ENCODE measurements at regions not wholly inside any gene's neighbourhood (a gene's known extent, or its start where the extent isn't known, plus 50 kb on each side); places are given as distances from the start of the nearest gene placed in this dataset.
A peak's percentile ranks its signal among the peaks of the same experiment; 100 is the strongest.

DNA sequence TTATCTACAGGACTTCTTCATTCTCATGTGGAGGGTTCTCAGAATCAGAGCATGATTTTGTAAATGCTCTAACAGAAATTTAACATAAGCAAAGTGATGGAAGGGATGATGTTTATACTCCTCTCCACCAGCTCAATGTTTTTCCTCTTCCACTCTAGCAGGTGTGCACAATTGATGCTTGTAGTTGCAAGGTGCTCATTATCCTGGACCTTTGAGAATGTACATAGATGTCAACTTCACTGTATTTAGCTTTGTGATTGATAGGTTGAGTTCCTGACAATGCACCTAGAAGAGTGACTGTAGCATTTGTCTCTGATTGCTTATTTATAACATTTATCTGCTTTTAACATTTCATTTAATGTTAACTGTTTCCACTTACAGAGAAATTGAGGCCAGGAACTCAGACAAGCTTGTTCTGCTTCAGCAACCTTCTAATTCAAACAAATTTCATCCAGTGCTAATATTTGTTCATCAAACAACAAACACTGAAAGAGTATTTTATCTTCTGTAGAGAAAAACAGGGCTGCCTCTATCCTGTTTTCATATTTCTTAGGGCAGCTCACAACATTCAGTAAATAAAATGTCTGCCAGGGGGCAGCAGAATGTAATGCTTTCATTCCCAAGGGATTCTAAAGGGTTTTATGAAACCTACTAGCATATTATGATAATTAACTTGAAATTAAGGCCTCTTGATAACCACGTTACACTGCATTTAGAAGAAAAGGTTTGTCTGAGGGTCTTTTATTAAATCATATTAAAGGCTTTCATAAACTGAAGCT is 127.9 kb upstream of the NOL4 start:
- H3K9me3 ChIP-seq (replicated peaks), result no peaks in the 10 kb centered on the region
- TF ChIP-seq, protein P1, sequence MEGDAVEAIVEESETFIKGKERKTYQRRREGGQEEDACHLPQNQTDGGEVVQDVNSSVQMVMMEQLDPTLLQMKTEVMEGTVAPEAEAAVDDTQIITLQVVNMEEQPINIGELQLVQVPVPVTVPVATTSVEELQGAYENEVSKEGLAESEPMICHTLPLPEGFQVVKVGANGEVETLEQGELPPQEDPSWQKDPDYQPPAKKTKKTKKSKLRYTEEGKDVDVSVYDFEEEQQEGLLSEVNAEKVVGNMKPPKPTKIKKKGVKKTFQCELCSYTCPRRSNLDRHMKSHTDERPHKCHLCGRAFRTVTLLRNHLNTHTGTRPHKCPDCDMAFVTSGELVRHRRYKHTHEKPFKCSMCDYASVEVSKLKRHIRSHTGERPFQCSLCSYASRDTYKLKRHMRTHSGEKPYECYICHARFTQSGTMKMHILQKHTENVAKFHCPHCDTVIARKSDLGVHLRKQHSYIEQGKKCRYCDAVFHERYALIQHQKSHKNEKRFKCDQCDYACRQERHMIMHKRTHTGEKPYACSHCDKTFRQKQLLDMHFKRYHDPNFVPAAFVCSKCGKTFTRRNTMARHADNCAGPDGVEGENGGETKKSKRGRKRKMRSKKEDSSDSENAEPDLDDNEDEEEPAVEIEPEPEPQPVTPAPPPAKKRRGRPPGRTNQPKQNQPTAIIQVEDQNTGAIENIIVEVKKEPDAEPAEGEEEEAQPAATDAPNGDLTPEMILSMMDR (IDR thresholded peaks at IDR 0.05; ENCODE audit: borderline replicate concordance), result peak; percentile 54
- no peaks in the 10 kb centered on the region for H3K27me3 ChIP-seq (ENCODE audit: low read depth)
- intact Hi-C loops (cut with micrococcal nuclease), result no loop called here
- H3K4me3 ChIP-seq, result no peak overlapping the region
- no peaks in the 10 kb centered on the region for H3K4me1 ChIP-seq
- DNase-seq, result no peak
- H3K27ac ChIP-seq (replicated peaks), result no peak overlapping the region
- H3K36me3 ChIP-seq, result no peaks in the 10 kb centered on the region

DNA sequence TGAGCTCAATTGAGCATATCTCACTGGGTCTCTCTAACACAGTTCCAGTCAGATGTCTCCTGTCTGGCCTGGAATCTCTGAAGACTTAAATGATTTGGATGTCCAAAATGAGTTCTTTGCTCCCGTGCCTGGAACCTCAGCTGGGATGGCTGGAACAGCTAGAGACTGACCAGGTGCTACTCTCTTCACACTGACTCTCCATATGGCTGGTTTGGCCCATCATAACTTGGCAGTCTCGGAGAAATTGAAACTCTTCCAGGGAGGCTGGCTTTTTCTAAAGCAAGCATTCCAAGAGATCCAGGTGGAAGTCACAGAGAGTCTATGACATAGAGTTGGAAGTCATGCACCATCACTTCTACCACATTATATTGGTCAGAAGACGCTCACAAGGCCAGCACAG is 129.6 kb upstream of the NOL4 start:
- Histone ChIP-seq H3K9me3 (replicated peaks) (no peaks in the 10 kb centered on the region), H3K27ac (replicated peaks) (no peak overlapping the region), H3K4me3 (no peak overlapping the region), H3K4me1 (no peaks in the 10 kb centered on the region), H3K27me3 (ENCODE audit: low read depth) (no peaks in the 10 kb centered on the region), H3K36me3 (no peaks in the 10 kb centered on the region)
- intact Hi-C loops (cut with micrococcal nuclease), result no loop called here
- TF ChIP-seq, protein P1 (IDR thresholded peaks at IDR 0.05; ENCODE audit: borderline replicate concordance), result no peak
- DNase-seq, result no peak

DNA sequence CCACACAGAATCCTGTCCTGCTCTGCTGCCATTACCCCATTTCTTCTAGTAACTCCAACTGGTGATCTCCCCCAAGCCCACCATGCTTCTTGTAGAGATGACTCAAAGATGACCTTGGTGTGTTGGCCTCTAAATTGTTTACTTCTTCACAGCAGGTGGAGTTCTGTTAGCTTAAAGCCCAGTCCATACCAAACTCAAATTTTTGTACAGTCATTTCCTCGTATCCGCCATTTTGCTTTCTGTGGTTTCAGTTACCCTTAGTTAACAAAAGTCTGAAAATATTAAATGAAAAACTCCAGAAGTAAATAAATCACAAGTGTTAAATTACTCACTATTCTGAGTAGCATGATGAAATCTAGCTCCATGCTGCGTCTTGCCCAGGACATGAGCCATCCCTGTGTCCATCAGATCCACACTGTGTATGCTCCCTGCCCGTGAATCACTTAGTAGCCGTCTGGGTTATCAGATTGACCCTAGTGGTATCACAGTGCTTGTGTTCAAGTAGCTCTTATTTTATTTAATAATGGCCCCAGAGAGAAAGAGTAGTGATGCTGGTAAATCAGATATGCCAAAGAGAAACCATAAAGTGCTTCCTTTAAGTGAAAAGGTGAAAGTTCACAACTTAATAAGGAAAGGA is 133.3 kb upstream of the NOL4 start:
- no peak for DNase-seq
- H3K4me3 ChIP-seq, result no peak overlapping the region
- no peaks in the 10 kb centered on the region for H3K27me3 ChIP-seq (ENCODE audit: low read depth)
- intact Hi-C loops (cut with micrococcal nuclease), result no loop called here
- H3K27ac ChIP-seq (replicated peaks), result no peak overlapping the region
- no peaks in the 10 kb centered on the region for H3K9me3 ChIP-seq (replicated peaks)
- H3K4me1 ChIP-seq, result no peaks in the 10 kb centered on the region
- TF ChIP-seq, protein P1 (IDR thresholded peaks at IDR 0.05; ENCODE audit: borderline replicate concordance), result no peak
- H3K36me3 ChIP-seq, result no peaks in the 10 kb centered on the region

DNA sequence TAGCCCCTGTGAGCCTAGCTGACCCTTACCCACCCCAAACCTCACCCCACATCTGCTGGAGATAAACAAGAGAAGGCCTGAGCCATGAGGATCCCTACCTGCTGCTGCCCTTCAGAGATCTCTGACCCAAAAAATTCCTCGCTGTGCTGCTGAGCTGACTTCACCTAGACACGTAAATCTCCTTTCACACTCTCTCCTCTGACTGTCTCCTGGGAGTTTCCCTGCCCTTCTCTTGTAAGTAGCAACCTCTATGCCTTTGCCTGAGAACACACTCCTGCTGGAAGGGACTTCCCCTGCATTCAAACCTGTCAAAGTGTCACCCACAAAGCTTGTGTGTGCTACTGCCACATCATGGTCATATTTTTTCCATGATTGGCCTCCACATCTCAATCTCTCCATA is 134.2 kb upstream of the NOL4 start:
- TF ChIP-seq, protein P1 (IDR thresholded peaks at IDR 0.05; ENCODE audit: borderline replicate concordance), result no peak
- no peak for DNase-seq
- Histone ChIP-seq H3K27ac (replicated peaks) (no peak overlapping the region), H3K27me3 (ENCODE audit: low read depth) (no peaks in the 10 kb centered on the region), H3K36me3 (no peaks in the 10 kb centered on the region), H3K9me3 (replicated peaks) (no peaks in the 10 kb centered on the region), H3K4me1 (no peaks in the 10 kb centered on the region), H3K4me3 (no peak overlapping the region)
- intact Hi-C loops (cut with micrococcal nuclease), result no loop called here

DNA sequence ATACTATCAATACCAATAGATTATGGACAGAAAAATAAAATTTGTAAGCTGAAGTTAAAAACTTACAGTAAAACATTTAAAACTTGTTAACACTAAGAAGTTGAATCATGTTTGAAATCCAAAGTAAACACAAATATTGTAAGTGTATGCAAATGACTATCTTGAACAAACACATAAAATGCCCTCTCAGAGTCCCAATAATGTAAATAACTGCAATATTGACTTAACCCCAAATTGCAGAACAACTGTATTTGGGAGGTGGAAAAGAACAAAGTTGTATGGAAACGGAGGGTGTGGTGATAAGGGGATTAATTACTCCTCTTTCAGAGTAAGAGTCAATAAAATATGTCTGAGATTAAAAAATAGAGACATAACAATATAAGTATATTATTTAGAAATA is 140.0 kb upstream of the NOL4 start:
- TF ChIP-seq, protein P1 (IDR thresholded peaks at IDR 0.05; ENCODE audit: borderline replicate concordance), result no peak
- no peak overlapping the region for H3K4me3 ChIP-seq
- no peak overlapping the region for H3K27ac ChIP-seq (replicated peaks)
- no peaks in the 10 kb centered on the region for H3K9me3 ChIP-seq (replicated peaks)
- no peaks in the 10 kb centered on the region for H3K27me3 ChIP-seq (ENCODE audit: low read depth)
- intact Hi-C loops (cut with micrococcal nuclease), result no loop called here
- H3K36me3 ChIP-seq, result no peaks in the 10 kb centered on the region
- no peaks in the 10 kb centered on the region for H3K4me1 ChIP-seq
- DNase-seq, result no peak
